ENCODE measurements at regions not wholly inside any gene's neighbourhood (a gene's known extent, or its start where the extent isn't known, plus 50 kb on each side); places are given as distances from the start of the nearest gene placed in this dataset.

GRCh38 chr9:124198948-124199347 is 58.8 kb upstream of the NEK6 start:
- Histone ChIP-seq H3K27ac (ENCODE audit: insufficient read depth in 1 of 2, low read depth in 1 of 2, low read length in 2 of 2, poor library complexity in 1 of 2, severe bottlenecking in 2 of 2) (no peak overlapping the region), H3K36me3 (ENCODE audit: control insufficient read depth in 4 of 4, insufficient read depth in 4 of 4, low read length in 3 of 4) (no peaks in the 10 kb centered on the region), H3K4me1 (ENCODE audit: control extremely low read depth in 1 of 4, control insufficient read depth in 4 of 4, insufficient read depth in 4 of 4, low read length in 3 of 4) (peaks cover 9 to 65% (median 29%) of the 10 kb centered on the region in 4 experiments), H3K9me3 (ENCODE audit: control extremely low read depth in 1 of 5, control insufficient read depth in 4 of 5, insufficient read depth in 2 of 5, low read depth in 1 of 5, low read length in 4 of 5) (peaks cover 0 to 8% (median 0%) of the 10 kb centered on the region in 5 experiments), H3K27me3 (replicated peaks in 2 of 5; ENCODE audit: control insufficient read depth in 4 of 5, insufficient read depth in 5 of 5, low read length in 4 of 5) (no peaks in the 10 kb centered on the region), H3K4me3 (ENCODE audit: control insufficient read depth in 1 of 7, extremely low read depth in 1 of 7, insufficient read depth in 4 of 7, low read depth in 2 of 7, low read length in 6 of 7) (no peak overlapping the region)
- WGBS (ENCODE audit: insufficient coverage) = 100% methylated on average over 4 of the region's 4 CpGs
- ChIA-PET POLR2A (no interaction called here), CTCF (interaction anchor here (0.8 to 1.2 kb wide), 4 partner anchors 18 to 67 kb away, joined by 3 read pairs; no protein-coding TSS in a partner anchor)
- no peak for DNase-seq

- POLR2A ChIA-PET = no interaction called here
- WGBS (ENCODE audit: insufficient coverage) = no CpG with 5 or more reads among the region's 3 CpGs
Measured at GRCh38 chr9:124199474-124199873, 58.3 kb upstream of the NEK6 start.

GRCh38 chr9:124202447-124202971 is 55.2 kb upstream of the NEK6 start:
- H3K27ac ChIP-seq (ENCODE audit: insufficient read depth in 1 of 2, low read depth in 1 of 2, low read length in 2 of 2, poor library complexity in 1 of 2, severe bottlenecking in 2 of 2) = peak overlapping the region in 1 of 2 experiments; percentile 30
- peak; percentile 86 to 95 (median 94) for DNase-seq
- H3K4me1 ChIP-seq (ENCODE audit: control extremely low read depth in 1 of 4, control insufficient read depth in 4 of 4, insufficient read depth in 4 of 4, low read length in 3 of 4) = peaks cover 11 to 87% (median 24%) of the 10 kb centered on the region in 4 experiments
- no peaks in the 10 kb centered on the region for H3K27me3 ChIP-seq (replicated peaks in 2 of 5; ENCODE audit: control insufficient read depth in 4 of 5, insufficient read depth in 5 of 5, low read length in 4 of 5)
- peak overlapping the region in 2 of 7 experiments; percentile 11 to 15 for H3K4me3 ChIP-seq (ENCODE audit: control insufficient read depth in 1 of 7, extremely low read depth in 1 of 7, insufficient read depth in 4 of 7, low read depth in 2 of 7, low read length in 6 of 7)
- CTCF ChIA-PET = interaction anchor here (1.2 kb wide), 1 partner anchor 38 kb away, joined by 3 read pairs; no protein-coding TSS in a partner anchor
- WGBS (ENCODE audit: insufficient coverage) = 0% methylated on average over 3 of the region's 5 CpGs
- H3K36me3 ChIP-seq (ENCODE audit: control insufficient read depth in 4 of 4, insufficient read depth in 4 of 4, low read length in 3 of 4) = no peaks in the 10 kb centered on the region
- POLR2A ChIA-PET = no interaction called here
- H3K9me3 ChIP-seq (ENCODE audit: control extremely low read depth in 1 of 5, control insufficient read depth in 4 of 5, insufficient read depth in 2 of 5, low read depth in 1 of 5, low read length in 4 of 5) = peaks cover 0 to 14% (median 3%) of the 10 kb centered on the region in 5 experiments

More at GRCh38 chr9:124199474-124199873, 58.3 kb upstream of the NEK6 start:
- no peak overlapping the region for H3K4me3 ChIP-seq (ENCODE audit: control insufficient read depth in 1 of 7, extremely low read depth in 1 of 7, insufficient read depth in 4 of 7, low read depth in 2 of 7, low read length in 6 of 7)
- no peak for DNase-seq
- peaks cover 0 to 8% (median 0%) of the 10 kb centered on the region in 5 experiments for H3K9me3 ChIP-seq (ENCODE audit: control extremely low read depth in 1 of 5, control insufficient read depth in 4 of 5, insufficient read depth in 2 of 5, low read depth in 1 of 5, low read length in 4 of 5)
- no peaks in the 10 kb centered on the region for H3K27me3 ChIP-seq (replicated peaks in 2 of 5; ENCODE audit: control insufficient read depth in 4 of 5, insufficient read depth in 5 of 5, low read length in 4 of 5)
- CTCF ChIA-PET = interaction anchor here (1.1 to 1.2 kb wide), 3 partner anchors 24 to 68 kb away, joined by 3 read pairs; no protein-coding TSS in a partner anchor
- peaks cover 9 to 67% (median 30%) of the 10 kb centered on the region in 4 experiments for H3K4me1 ChIP-seq (ENCODE audit: control extremely low read depth in 1 of 4, control insufficient read depth in 4 of 4, insufficient read depth in 4 of 4, low read length in 3 of 4)
- no peaks in the 10 kb centered on the region for H3K36me3 ChIP-seq (ENCODE audit: control insufficient read depth in 4 of 4, insufficient read depth in 4 of 4, low read length in 3 of 4)
- H3K27ac ChIP-seq (ENCODE audit: insufficient read depth in 1 of 2, low read depth in 1 of 2, low read length in 2 of 2, poor library complexity in 1 of 2, severe bottlenecking in 2 of 2) = no peak overlapping the region

- 80% methylated on average over 2 of the region's 2 CpGs for WGBS (ENCODE audit: insufficient coverage)
- Histone ChIP-seq H3K27me3 (replicated peaks in 2 of 5; ENCODE audit: control insufficient read depth in 4 of 5, insufficient read depth in 5 of 5, low read length in 4 of 5) (no peaks in the 10 kb centered on the region), H3K4me3 (ENCODE audit: control insufficient read depth in 1 of 7, extremely low read depth in 1 of 7, insufficient read depth in 4 of 7, low read depth in 2 of 7, low read length in 6 of 7) (no peak overlapping the region), H3K9me3 (ENCODE audit: control extremely low read depth in 1 of 5, control insufficient read depth in 4 of 5, insufficient read depth in 2 of 5, low read depth in 1 of 5, low read length in 4 of 5) (peaks cover 0 to 14% (median 3%) of the 10 kb centered on the region in 5 experiments), H3K27ac (ENCODE audit: insufficient read depth in 1 of 2, low read depth in 1 of 2, low read length in 2 of 2, poor library complexity in 1 of 2, severe bottlenecking in 2 of 2) (no peak overlapping the region), H3K4me1 (ENCODE audit: control extremely low read depth in 1 of 4, control insufficient read depth in 4 of 4, insufficient read depth in 4 of 4, low read length in 3 of 4) (peaks cover 9 to 85% (median 32%) of the 10 kb centered on the region in 4 experiments), H3K36me3 (ENCODE audit: control insufficient read depth in 4 of 4, insufficient read depth in 4 of 4, low read length in 3 of 4) (no peaks in the 10 kb centered on the region)
- ChIA-PET POLR2A (no interaction called here), CTCF (interaction anchor here (1.5 kb wide), 1 partner anchor 8 kb away, joined by 4 read pairs; no protein-coding TSS in a partner anchor)
- no peak for DNase-seq
Measured at GRCh38 chr9:124205686-124206352, 51.9 kb upstream of the NEK6 start.

- peaks cover 9 to 82% (median 31%) of the 10 kb centered on the region in 4 experiments for H3K4me1 ChIP-seq (ENCODE audit: control extremely low read depth in 1 of 4, control insufficient read depth in 4 of 4, insufficient read depth in 4 of 4, low read length in 3 of 4)
- DNase-seq = no peak
- 100% methylated on average over 2 of the region's 2 CpGs for WGBS (ENCODE audit: insufficient coverage)
- no peaks in the 10 kb centered on the region for H3K27me3 ChIP-seq (replicated peaks in 2 of 5; ENCODE audit: control insufficient read depth in 4 of 5, insufficient read depth in 5 of 5, low read length in 4 of 5)
- no peak overlapping the region for H3K4me3 ChIP-seq (ENCODE audit: control insufficient read depth in 1 of 7, extremely low read depth in 1 of 7, insufficient read depth in 4 of 7, low read depth in 2 of 7, low read length in 6 of 7)
- no peaks in the 10 kb centered on the region for H3K36me3 ChIP-seq (ENCODE audit: control insufficient read depth in 4 of 4, insufficient read depth in 4 of 4, low read length in 3 of 4)
- H3K27ac ChIP-seq (ENCODE audit: insufficient read depth in 1 of 2, low read depth in 1 of 2, low read length in 2 of 2, poor library complexity in 1 of 2, severe bottlenecking in 2 of 2) = no peak overlapping the region
- CTCF ChIA-PET = interaction anchor here (1.5 kb wide), 1 partner anchor 9 kb away, joined by 4 read pairs; no protein-coding TSS in a partner anchor
- peaks cover 0 to 14% (median 3%) of the 10 kb centered on the region in 5 experiments for H3K9me3 ChIP-seq (ENCODE audit: control extremely low read depth in 1 of 5, control insufficient read depth in 4 of 5, insufficient read depth in 2 of 5, low read depth in 1 of 5, low read length in 4 of 5)
- POLR2A ChIA-PET = no interaction called here
Measured at GRCh38 chr9:124206391-124206790, 51.4 kb upstream of the NEK6 start.
